Sigmoid colon (tissue), 6 donors: ENCODE measurements at regions not wholly inside any gene's neighbourhood (a gene's known extent, or its start where the extent isn't known, plus 50 kb on each side); places are given as distances from the start of the nearest gene placed in this dataset.

Experiments
- DNase-seq: peaks from one replicate; pipeline ENCODE4 v3.0.0-alpha.2; 2019
- H3K27ac ChIP-seq, 4 donors: fragments of 200-600 bp; sonication (generic); one replicate each; pipeline ENCODE4 v1.5.1; 2016 to 2019; ENCODE audit warnings: mild to moderate bottlenecking in 1 of 4
- H3K27me3 ChIP-seq, 3 donors: fragments of 200-600 bp; sonication (generic); one replicate each; pipeline ENCODE4 v1.5.1; 2019; ENCODE audit warnings: mild to moderate bottlenecking in 1 of 3
- H3K36me3 ChIP-seq, 4 donors: fragments of 200-600 bp; sonication (generic); one replicate each; pipeline ENCODE4 v1.5.1; 2016 to 2019
- H3K4me1 ChIP-seq, 4 donors: fragments of 200-600 bp; sonication (generic); one replicate each; pipeline ENCODE4 v1.5.1; 2017 to 2019
- H3K4me3 ChIP-seq, 4 donors: fragments of 200-600 bp; sonication (generic); one replicate each; pipeline ENCODE4 v1.5.1; 2017 to 2019; ENCODE audit warnings: mild to moderate bottlenecking in 2 of 4, moderate library complexity in 1 of 4
- H3K9me3 ChIP-seq, 4 donors: fragments of 200-600 bp in 3 of 4; sonication (generic) in 3 of 4; one replicate each; pipeline versions ENCODE4 v1.5.1 to v1.6.1; 2013 to 2019
- EP300 ChIP-seq, 4 donors: sonication (generic); formaldehyde crosslinking; IDR thresholded peaks; one replicate each; pipeline ENCODE4 v1.6.1; 2017; ENCODE audit warnings: antibody characterized with exemption in 4 of 4
- POLR2A ChIP-seq, 2 donors: fragments of 450-650 bp; IDR thresholded peaks; one replicate each; pipeline ENCODE4 v1.6.1; 2016; ENCODE audit warnings: antibody characterized with exemption in 2 of 2, mild to moderate bottlenecking in 2 of 2, moderate library complexity in 2 of 2
- POLR2AphosphoS5 ChIP-seq, 4 donors: sonication (generic); formaldehyde crosslinking; IDR thresholded peaks; one replicate each; pipeline ENCODE4 v1.6.1; 2017; ENCODE audit warnings: antibody characterized with exemption in 4 of 4
- WGBS, 2 donors: extraction: QIAGEN DNeasy Blood & Tissue Kit; methylation state at CpG; one replicate each; pipeline ENCODE4 v1.1.7; 2013; 5-methylcytosine and 5-hydroxymethylcytosine counted together
- intact Hi-C: fragments of 100-400 bp; cut with DNase I; formaldehyde crosslinking; loops from one replicate; pipeline ENCODE4 v1.15.1; 2023
- TF ChIP-seq, protein P1 (sequence below), 4 experiments: fragments of 450-650 bp in 3 of 4; fragments of 200-600 bp in 1 of 4; IDR thresholded peaks; one replicate each; pipeline ENCODE4 v1.5.1; 2016 to 2019; ENCODE audit warnings: antibody characterized with exemption in 4 of 4, mild to moderate bottlenecking in 3 of 4, moderate library complexity in 2 of 4
- donor health status: healthy with polysubstance abuse.
- donor health status: healthy.

- intact Hi-C loops, result no loop called here
- 65 to 86% methylated on average over 2 of the region's 2 CpGs for WGBS, 2 donors
- no peak for TF ChIP-seq POLR2AphosphoS5 (IDR thresholded peaks at IDR 0.05)
- TF ChIP-seq, protein P1, sequence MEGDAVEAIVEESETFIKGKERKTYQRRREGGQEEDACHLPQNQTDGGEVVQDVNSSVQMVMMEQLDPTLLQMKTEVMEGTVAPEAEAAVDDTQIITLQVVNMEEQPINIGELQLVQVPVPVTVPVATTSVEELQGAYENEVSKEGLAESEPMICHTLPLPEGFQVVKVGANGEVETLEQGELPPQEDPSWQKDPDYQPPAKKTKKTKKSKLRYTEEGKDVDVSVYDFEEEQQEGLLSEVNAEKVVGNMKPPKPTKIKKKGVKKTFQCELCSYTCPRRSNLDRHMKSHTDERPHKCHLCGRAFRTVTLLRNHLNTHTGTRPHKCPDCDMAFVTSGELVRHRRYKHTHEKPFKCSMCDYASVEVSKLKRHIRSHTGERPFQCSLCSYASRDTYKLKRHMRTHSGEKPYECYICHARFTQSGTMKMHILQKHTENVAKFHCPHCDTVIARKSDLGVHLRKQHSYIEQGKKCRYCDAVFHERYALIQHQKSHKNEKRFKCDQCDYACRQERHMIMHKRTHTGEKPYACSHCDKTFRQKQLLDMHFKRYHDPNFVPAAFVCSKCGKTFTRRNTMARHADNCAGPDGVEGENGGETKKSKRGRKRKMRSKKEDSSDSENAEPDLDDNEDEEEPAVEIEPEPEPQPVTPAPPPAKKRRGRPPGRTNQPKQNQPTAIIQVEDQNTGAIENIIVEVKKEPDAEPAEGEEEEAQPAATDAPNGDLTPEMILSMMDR (IDR thresholded peaks at IDR 0.05), result no peak
- TF ChIP-seq EP300 (IDR thresholded peaks at IDR 0.05), result no peak
- no peak for TF ChIP-seq POLR2A (IDR thresholded peaks at IDR 0.05)
Measured at GRCh38 chr12:24738441-24738840, 210.5 kb downstream of the BCAT1 start.

DNA sequence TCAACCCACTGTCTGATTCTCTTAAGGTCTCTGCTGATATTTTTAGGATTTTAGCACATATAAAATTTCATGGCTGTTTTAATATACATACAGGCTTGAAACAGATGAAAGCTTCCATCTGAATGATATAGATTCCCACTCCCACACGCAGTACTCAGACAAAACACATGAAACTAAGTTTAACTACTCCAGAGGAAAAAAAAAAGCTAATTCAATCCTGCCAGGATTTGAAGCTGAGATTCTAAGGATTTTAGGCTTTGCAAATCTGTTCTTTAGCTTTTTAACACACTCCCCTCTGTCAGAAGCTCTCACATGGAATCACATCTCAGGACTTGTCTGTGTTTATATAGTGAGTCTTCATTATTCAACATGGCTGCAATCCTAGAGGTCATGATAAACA lies 217.3 kb downstream of the BCAT1 start:
- H3K36me3 ChIP-seq, result no peaks in the 10 kb centered on the region
- no peaks in the 10 kb centered on the region for H3K27me3 ChIP-seq
- no peak for DNase-seq
- H3K9me3 ChIP-seq, result no peaks in the 10 kb centered on the region
- no peak for TF ChIP-seq POLR2AphosphoS5 (IDR thresholded peaks at IDR 0.05)
- TF ChIP-seq POLR2A (IDR thresholded peaks at IDR 0.05), result no peak
- no peak for TF ChIP-seq EP300 (IDR thresholded peaks at IDR 0.05)
- TF ChIP-seq, protein P1 (IDR thresholded peaks at IDR 0.05), result no peak
- H3K4me3 ChIP-seq, result no peak overlapping the region
- intact Hi-C loops, result no loop called here
- H3K4me1 ChIP-seq, result no peaks in the 10 kb centered on the region
- H3K27ac ChIP-seq, result no peak overlapping the region
- WGBS, 2 donors, result 81 to 84% methylated on average over 1 of the region's 1 CpG

More at GRCh38 chr12:24738441-24738840, 210.5 kb downstream of the BCAT1 start:
- Histone ChIP-seq H3K4me3 (no peak overlapping the region), H3K36me3 (no peaks in the 10 kb centered on the region), H3K27ac (no peak overlapping the region), H3K9me3 (no peaks in the 10 kb centered on the region), H3K4me1 (no peaks in the 10 kb centered on the region), H3K27me3 (no peaks in the 10 kb centered on the region)
- no peak for DNase-seq

GRCh38 chr12:24730489-24730896 lies 218.4 kb downstream of the BCAT1 start:
- Histone ChIP-seq H3K27me3 (no peaks in the 10 kb centered on the region), H3K36me3 (no peaks in the 10 kb centered on the region), H3K4me3 (no peak overlapping the region), H3K4me1 (no peaks in the 10 kb centered on the region), H3K27ac (no peak overlapping the region), H3K9me3 (no peaks in the 10 kb centered on the region)
- TF ChIP-seq POLR2A (IDR thresholded peaks at IDR 0.05) (no peak), POLR2AphosphoS5 (IDR thresholded peaks at IDR 0.05) (no peak), EP300 (IDR thresholded peaks at IDR 0.05) (no peak)
- WGBS, 2 donors, result 72 to 77% methylated on average over 1 of the region's 1 CpG
- intact Hi-C loops, result no loop called here
- no peak for DNase-seq

DNA sequence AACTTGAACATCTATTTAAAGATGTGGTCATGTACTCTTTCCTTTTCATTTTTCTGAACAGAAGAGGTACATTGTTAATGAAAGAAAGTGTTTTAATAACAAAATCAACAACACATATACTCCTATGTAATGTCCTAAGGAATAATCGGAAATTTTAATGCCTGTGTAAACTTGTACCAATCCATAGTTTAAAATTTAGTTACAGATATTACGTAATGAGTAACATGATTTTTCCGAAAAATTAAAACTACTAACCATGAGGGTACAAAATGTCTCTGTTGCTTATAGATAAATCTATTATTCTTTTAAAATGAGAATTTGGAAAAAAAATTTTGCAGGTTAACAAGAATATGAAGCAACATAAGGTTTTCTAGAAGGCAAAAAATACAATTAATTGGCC lies 220.1 kb downstream of the BCAT1 start:
- Histone ChIP-seq H3K4me1 (no peaks in the 10 kb centered on the region), H3K27ac (no peak overlapping the region), H3K9me3 (no peaks in the 10 kb centered on the region), H3K36me3 (no peaks in the 10 kb centered on the region), H3K27me3 (no peaks in the 10 kb centered on the region), H3K4me3 (no peak overlapping the region)
- intact Hi-C loops, result no loop called here
- TF ChIP-seq POLR2A (IDR thresholded peaks at IDR 0.05) (no peak), POLR2AphosphoS5 (IDR thresholded peaks at IDR 0.05) (no peak), EP300 (IDR thresholded peaks at IDR 0.05) (no peak)
- TF ChIP-seq, protein P1 (IDR thresholded peaks at IDR 0.05), result no peak
- no peak for DNase-seq
- 91 to 93% methylated on average over 3 of the region's 3 CpGs for WGBS, 2 donors

- no peaks in the 10 kb centered on the region for H3K36me3 ChIP-seq
- intact Hi-C loops, result no loop called here
- TF ChIP-seq POLR2AphosphoS5 (IDR thresholded peaks at IDR 0.05) (no peak), EP300 (IDR thresholded peaks at IDR 0.05) (no peak), POLR2A (IDR thresholded peaks at IDR 0.05) (no peak)
- TF ChIP-seq, protein P1 (IDR thresholded peaks at IDR 0.05), result peak in 1 of 4 experiments; percentile 33
- no peaks in the 10 kb centered on the region for H3K27me3 ChIP-seq
- no peak overlapping the region for H3K27ac ChIP-seq
- no peak overlapping the region for H3K4me3 ChIP-seq
- H3K4me1 ChIP-seq, result no peaks in the 10 kb centered on the region
- DNase-seq, result no peak
- no peaks in the 10 kb centered on the region for H3K9me3 ChIP-seq
Measured at GRCh38 chr12:24728366-24728765, 220.5 kb downstream of the BCAT1 start.
